DND-41 (cell line): ENCODE measurements at regions not wholly inside any gene's neighbourhood (a gene's known extent, or its start where the extent isn't known, plus 50 kb on each side); places are given as distances from the start of the nearest gene placed in this dataset.

Experiments
- CTCF ChIP-seq: IDR thresholded peaks from 2 replicates; pipeline ENCODE4 v1.5.1; 2012; ENCODE audit warnings: borderline replicate concordance, low read length, moderate library complexity, mild to moderate bottlenecking; ENCODE audit not compliant: poor library complexity, severe bottlenecking; ENCODE audit errors: extremely low read depth
- EZH2 ChIP-seq: IDR thresholded peaks from 3 replicates; pipeline ENCODE4 v1.6.1; 2012; ENCODE audit warnings: borderline replicate concordance, low read depth, mild to moderate bottlenecking, moderate library complexity, low read length, inconsistent platforms; ENCODE audit not compliant: severe bottlenecking

GRCh38 chr6:127019828-127020227, 98.6 kb upstream of the RSPO3 start:
- TF ChIP-seq CTCF = no peak
- TF ChIP-seq EZH2 = no peak
